ENCODE measurements at regions not wholly inside any gene's neighbourhood (a gene's known extent, or its start where the extent isn't known, plus 50 kb on each side); places are given as distances from the start of the nearest gene placed in this dataset.

- DNase-seq (ENCODE audit: low spot score): no peak
- in situ Hi-C loops (cut with MboI; ENCODE audit: low pct_unique_long_range_greater_than_20kb, low sequenced_read_pairs, unreplicated experiment): no loop called here
- no peak for TF ChIP-seq CTCF (IDR thresholded peaks at IDR 0.05; ENCODE audit: extremely low read depth, insufficient read depth, missing control alignments)
Observed at GRCh38 chr1:9435153-9435636, 104.1 kb upstream of the SLC25A33 start.

GRCh38 chr1:9435854-9436640 lies 103.2 kb upstream of the SLC25A33 start:
- TF ChIP-seq CTCF (IDR thresholded peaks at IDR 0.05; ENCODE audit: extremely low read depth, insufficient read depth, missing control alignments): no peak
- no peak for DNase-seq (ENCODE audit: low spot score)
- in situ Hi-C loops (cut with MboI; ENCODE audit: low pct_unique_long_range_greater_than_20kb, low sequenced_read_pairs, unreplicated experiment): no loop called here

- in situ Hi-C loops (cut with MboI; ENCODE audit: low pct_unique_long_range_greater_than_20kb, low sequenced_read_pairs, unreplicated experiment): no loop called here
- TF ChIP-seq CTCF (IDR thresholded peaks at IDR 0.05; ENCODE audit: extremely low read depth, insufficient read depth, missing control alignments): no peak
- DNase-seq (ENCODE audit: low spot score): no peak
Observed at GRCh38 chr1:9437961-9438430, 101.3 kb upstream of the SLC25A33 start.

GRCh38 chr1:9438431-9439073 lies 100.7 kb upstream of the SLC25A33 start:
- DNase-seq (ENCODE audit: low spot score): no peak
- in situ Hi-C loops (cut with MboI; ENCODE audit: low pct_unique_long_range_greater_than_20kb, low sequenced_read_pairs, unreplicated experiment): no loop called here
- no peak for TF ChIP-seq CTCF (IDR thresholded peaks at IDR 0.05; ENCODE audit: extremely low read depth, insufficient read depth, missing control alignments)

- no peak for TF ChIP-seq CTCF (IDR thresholded peaks at IDR 0.05; ENCODE audit: extremely low read depth, insufficient read depth, missing control alignments)
- in situ Hi-C loops (cut with MboI; ENCODE audit: low pct_unique_long_range_greater_than_20kb, low sequenced_read_pairs, unreplicated experiment): no loop called here
- no peak for DNase-seq (ENCODE audit: low spot score)
Observed at GRCh38 chr1:9439074-9439761, 100.0 kb upstream of the SLC25A33 start.

- TF ChIP-seq CTCF (IDR thresholded peaks at IDR 0.05; ENCODE audit: extremely low read depth, insufficient read depth, missing control alignments): no peak
Observed at GRCh38 chr1:9440261-9440660, 99.0 kb upstream of the SLC25A33 start.

More at GRCh38 chr1:9440261-9440660, 99.0 kb upstream of the SLC25A33 start:
- in situ Hi-C loops (cut with MboI; ENCODE audit: low pct_unique_long_range_greater_than_20kb, low sequenced_read_pairs, unreplicated experiment): no loop called here
- DNase-seq (ENCODE audit: low spot score): no peak
